Fibroblast of lung (primary cell): ENCODE measurements at regions not wholly inside any gene's neighbourhood (a gene's known extent, or its start where the extent isn't known, plus 50 kb on each side); places are given as distances from the start of the nearest gene placed in this dataset.

Source experiments
- DNase-seq, 2 donors: peaks; one replicate each; pipeline versions ENCODE4 v3.0.0 to v3.0.0-alpha.2; 2010; ENCODE audit warnings: low read depth in 2 of 2
- H2AFZ ChIP-seq: 2 replicates; pipeline ENCODE4 v1.5.1; 2012; ENCODE audit warnings: low read length, control low read depth, inconsistent platforms
- H3K27ac ChIP-seq: 2 replicates; pipeline ENCODE4 v1.5.1; 2011; ENCODE audit warnings: low read length, control low read depth; ENCODE audit not compliant: insufficient read depth
- H3K27me3 ChIP-seq: 2 replicates; pipeline ENCODE4 v1.5.1; 2011; ENCODE audit warnings: mild to moderate bottlenecking, low read length; ENCODE audit not compliant: control insufficient read depth, insufficient read depth
- H3K36me3 ChIP-seq: 2 replicates; pipeline ENCODE4 v1.5.1; 2011; ENCODE audit warnings: low read length; ENCODE audit not compliant: control insufficient read depth, insufficient read depth
- H3K4me1 ChIP-seq: 2 replicates; pipeline ENCODE4 v1.5.1; 2011; ENCODE audit warnings: low read length; ENCODE audit not compliant: control insufficient read depth, insufficient read depth; ENCODE audit errors: extremely low read depth
- H3K4me2 ChIP-seq: 2 replicates; pipeline ENCODE4 v1.5.1; 2011; ENCODE audit warnings: low read length, control low read depth; ENCODE audit not compliant: insufficient read depth; ENCODE audit errors: extremely low read depth
- H3K4me3 ChIP-seq, 4 experiments: fragments of 200-600 bp in 1 of 4; sonication (generic) in 1 of 4; replicated peaks in 1 of 4; 2 replicates each; pipeline ENCODE4 v1.5.1; 2011 to 2016; ENCODE audit warnings: low read length in 4 of 4, low read depth in 3 of 4, mild to moderate bottlenecking in 3 of 4, control low read depth in 2 of 4, inconsistent platforms in 1 of 4, mixed read lengths in 1 of 4; ENCODE audit not compliant: insufficient read depth in 1 of 4; ENCODE audit errors: control extremely low read depth in 1 of 4
- H3K79me2 ChIP-seq: 2 replicates; pipeline ENCODE4 v1.5.1; 2012; ENCODE audit warnings: mild to moderate bottlenecking, low read length, inconsistent platforms; ENCODE audit not compliant: control insufficient read depth, insufficient read depth
- H3K9ac ChIP-seq: 2 replicates; pipeline ENCODE4 v1.5.1; 2011; ENCODE audit warnings: mild to moderate bottlenecking, low read length, control low read depth; ENCODE audit not compliant: insufficient read depth
- H3K9me3 ChIP-seq: 2 replicates; pipeline ENCODE4 v1.5.1; 2012; ENCODE audit warnings: low read depth, low read length; ENCODE audit not compliant: control insufficient read depth, insufficient read depth
- H4K20me1 ChIP-seq: 2 replicates; pipeline ENCODE4 v1.5.1; 2011; ENCODE audit warnings: low read length; ENCODE audit not compliant: control insufficient read depth, insufficient read depth; ENCODE audit errors: extremely low read depth
- EZH2 ChIP-seq: IDR thresholded peaks from 2 replicates; pipeline ENCODE4 v1.5.1; 2012; ENCODE audit warnings: low read length, control low read depth, mild to moderate bottlenecking; ENCODE audit errors: missing control alignments
- TF ChIP-seq, protein P1 (sequence below), 2 donors: IDR thresholded peaks in 1 of 2; conservative IDR thresholded peaks in 1 of 2; 1 replicate in 1 of 2; 2 replicates in 1 of 2; pipeline ENCODE4 v1.5.1; 2011 to 2012; ENCODE audit warnings: low read length in 2 of 2, control low read depth in 1 of 2, inconsistent platforms in 1 of 2, low read depth in 1 of 2, mild to moderate bottlenecking in 1 of 2

DNA sequence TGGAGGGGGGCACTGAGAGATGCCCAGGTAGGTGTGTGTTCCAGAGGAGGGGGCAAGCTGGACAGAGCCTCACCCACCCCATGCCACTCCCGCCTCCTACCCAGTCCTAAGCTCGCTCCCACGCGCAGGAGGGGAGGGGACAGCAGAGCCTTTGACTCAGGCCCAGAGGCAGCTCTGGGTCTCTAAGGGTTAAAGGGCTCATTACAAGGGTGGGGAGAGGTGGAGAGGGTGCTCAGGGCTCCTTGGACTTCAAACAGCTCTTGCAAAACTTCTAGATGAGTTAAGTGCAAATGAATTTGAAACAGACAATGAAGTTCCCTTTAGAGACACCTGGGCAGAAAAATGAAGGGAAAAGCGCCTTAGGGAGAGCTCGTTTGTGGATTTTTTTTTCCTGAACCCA, 104.2 kb upstream of the CASZ1 start:
- no peaks in the 10 kb centered on the region for H3K79me2 ChIP-seq
- peaks cover 3% of the 10 kb centered on the region for H3K27me3 ChIP-seq
- H3K9me3 ChIP-seq: no peaks in the 10 kb centered on the region
- no peak overlapping the region for H3K9ac ChIP-seq
- no peak overlapping the region for H3K27ac ChIP-seq
- H2AFZ ChIP-seq: no peak overlapping the region
- H3K4me2 ChIP-seq: no peak overlapping the region
- H4K20me1 ChIP-seq: no peaks in the 10 kb centered on the region
- H3K4me1 ChIP-seq: no peaks in the 10 kb centered on the region
- H3K4me3 ChIP-seq: no peak overlapping the region
- TF ChIP-seq, protein P1, sequence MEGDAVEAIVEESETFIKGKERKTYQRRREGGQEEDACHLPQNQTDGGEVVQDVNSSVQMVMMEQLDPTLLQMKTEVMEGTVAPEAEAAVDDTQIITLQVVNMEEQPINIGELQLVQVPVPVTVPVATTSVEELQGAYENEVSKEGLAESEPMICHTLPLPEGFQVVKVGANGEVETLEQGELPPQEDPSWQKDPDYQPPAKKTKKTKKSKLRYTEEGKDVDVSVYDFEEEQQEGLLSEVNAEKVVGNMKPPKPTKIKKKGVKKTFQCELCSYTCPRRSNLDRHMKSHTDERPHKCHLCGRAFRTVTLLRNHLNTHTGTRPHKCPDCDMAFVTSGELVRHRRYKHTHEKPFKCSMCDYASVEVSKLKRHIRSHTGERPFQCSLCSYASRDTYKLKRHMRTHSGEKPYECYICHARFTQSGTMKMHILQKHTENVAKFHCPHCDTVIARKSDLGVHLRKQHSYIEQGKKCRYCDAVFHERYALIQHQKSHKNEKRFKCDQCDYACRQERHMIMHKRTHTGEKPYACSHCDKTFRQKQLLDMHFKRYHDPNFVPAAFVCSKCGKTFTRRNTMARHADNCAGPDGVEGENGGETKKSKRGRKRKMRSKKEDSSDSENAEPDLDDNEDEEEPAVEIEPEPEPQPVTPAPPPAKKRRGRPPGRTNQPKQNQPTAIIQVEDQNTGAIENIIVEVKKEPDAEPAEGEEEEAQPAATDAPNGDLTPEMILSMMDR (conservative IDR thresholded peaks at IDR 0.05 in 1 of 2, IDR thresholded peaks at IDR 0.05 in 1 of 2; ENCODE audit: low read depth in 1 of 2, low read length in 2 of 2): no peak
- no peak for TF ChIP-seq EZH2
- peak in 1 of 2 donors; percentile 11 for DNase-seq
- no peaks in the 10 kb centered on the region for H3K36me3 ChIP-seq

DNA sequence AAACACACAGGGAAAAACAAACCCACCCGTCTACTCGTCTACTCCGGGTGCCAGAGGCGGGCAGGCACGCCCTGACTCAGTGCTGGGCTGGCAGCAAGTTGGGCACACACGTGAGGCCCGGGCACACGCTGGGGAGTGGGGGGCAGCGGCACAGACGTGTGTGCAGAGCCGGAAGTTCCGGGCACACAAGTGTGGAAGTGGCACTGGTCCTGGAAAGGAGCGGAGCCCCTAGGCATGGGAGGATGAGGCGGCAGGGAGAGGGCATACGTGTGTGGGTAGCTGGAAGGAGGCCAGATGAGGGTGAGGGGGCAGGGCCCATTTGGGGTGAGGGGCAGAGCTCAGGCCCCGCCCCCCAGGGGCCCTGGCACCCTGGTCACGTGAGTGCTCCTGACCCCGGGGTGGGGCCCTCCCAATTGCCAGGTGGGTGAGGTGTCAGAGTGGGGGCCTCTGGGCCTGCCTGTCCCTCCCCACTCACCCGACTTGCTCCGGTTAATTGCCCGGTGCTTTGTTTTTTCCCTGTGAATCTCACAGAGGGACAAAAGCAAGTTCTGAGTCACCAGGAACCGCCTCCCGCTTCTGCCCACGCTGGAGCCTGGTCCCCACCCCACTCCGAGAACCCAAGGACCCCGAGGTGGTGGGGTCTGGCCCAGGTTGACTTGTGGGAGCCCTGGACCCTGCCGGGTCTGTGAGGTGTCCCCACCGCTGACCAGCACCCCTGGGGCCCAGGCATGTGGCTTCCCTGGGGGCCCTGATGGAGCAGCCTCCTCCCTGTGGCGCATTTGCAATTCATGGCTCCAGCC, 104.8 kb upstream of the CASZ1 start:
- DNase-seq: peak in 1 of 2 donors; percentile 37
- no peaks in the 10 kb centered on the region for H3K79me2 ChIP-seq
- H3K4me3 ChIP-seq: no peak overlapping the region
- H3K4me2 ChIP-seq: no peak overlapping the region
- no peak overlapping the region for H2AFZ ChIP-seq
- peaks cover 3% of the 10 kb centered on the region for H3K27me3 ChIP-seq
- TF ChIP-seq, protein P1 (conservative IDR thresholded peaks at IDR 0.05 in 1 of 2, IDR thresholded peaks at IDR 0.05 in 1 of 2; ENCODE audit: low read depth in 1 of 2, low read length in 2 of 2): no peak
- TF ChIP-seq EZH2: no peak
- H4K20me1 ChIP-seq: no peaks in the 10 kb centered on the region
- H3K9ac ChIP-seq: no peak overlapping the region
- no peaks in the 10 kb centered on the region for H3K36me3 ChIP-seq
- no peaks in the 10 kb centered on the region for H3K9me3 ChIP-seq
- H3K27ac ChIP-seq: no peak overlapping the region
- H3K4me1 ChIP-seq: no peaks in the 10 kb centered on the region

DNA sequence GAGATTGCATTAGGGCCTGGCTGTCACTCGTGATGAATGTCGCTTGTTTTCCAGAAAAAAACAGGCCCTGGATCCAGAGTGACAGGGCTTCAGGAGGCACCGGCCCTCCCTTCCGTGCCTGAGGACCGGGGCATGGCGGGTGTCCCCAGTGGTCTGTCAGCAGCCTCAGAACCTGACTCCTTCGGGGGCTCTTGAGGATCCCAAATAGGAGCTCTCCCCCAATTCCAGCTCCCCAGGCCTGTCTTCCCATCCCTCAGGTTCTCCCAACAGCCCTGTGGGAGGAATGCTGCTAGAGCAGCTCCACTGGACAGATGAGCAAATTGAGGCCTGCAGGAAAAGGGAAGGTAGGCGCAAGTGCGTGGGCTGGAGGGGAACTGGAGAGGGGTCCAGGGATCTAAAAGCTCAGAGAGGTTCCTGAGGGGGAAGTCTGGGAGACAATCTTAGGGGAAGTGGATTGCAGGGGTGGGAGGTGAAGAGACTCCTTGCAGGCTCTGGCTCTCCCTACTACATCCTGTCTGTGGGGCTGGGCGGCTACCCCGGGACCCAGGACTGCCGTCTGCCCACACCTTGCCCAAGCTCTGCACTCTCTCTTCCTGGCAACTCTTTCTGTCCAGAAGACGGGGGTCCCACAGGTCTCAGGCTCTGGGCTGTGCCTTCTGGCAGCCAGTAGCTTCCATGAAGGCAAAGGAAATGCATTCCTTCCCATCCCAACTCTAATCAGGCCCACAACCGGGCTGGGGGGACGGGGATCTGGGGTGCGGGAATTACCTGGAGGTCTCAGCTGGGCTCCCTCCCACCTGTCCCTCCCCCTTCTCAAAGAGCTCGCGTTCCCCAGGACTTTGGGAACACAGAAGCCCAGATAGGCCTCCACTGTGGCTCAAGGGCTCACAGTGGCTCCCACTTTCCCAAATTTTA, 105.7 kb upstream of the CASZ1 start:
- Histone ChIP-seq H3K4me3 (no peak overlapping the region), H3K9ac (no peak overlapping the region), H4K20me1 (no peaks in the 10 kb centered on the region), H3K79me2 (no peaks in the 10 kb centered on the region), H3K4me2 (no peak overlapping the region), H3K4me1 (no peaks in the 10 kb centered on the region), H3K27me3 (no peaks in the 10 kb centered on the region), H3K27ac (no peak overlapping the region), H3K36me3 (no peaks in the 10 kb centered on the region), H3K9me3 (no peaks in the 10 kb centered on the region), H2AFZ (no peak overlapping the region)
- DNase-seq: no peak
- TF ChIP-seq, protein P1 (conservative IDR thresholded peaks at IDR 0.05 in 1 of 2, IDR thresholded peaks at IDR 0.05 in 1 of 2; ENCODE audit: low read depth in 1 of 2, low read length in 2 of 2): no peak
- TF ChIP-seq EZH2: no peak
